Uterus (tissue), 2 donors: ENCODE measurements at regions not wholly inside any gene's neighbourhood (a gene's known extent, or its start where the extent isn't known, plus 50 kb on each side); places are given as distances from the start of the nearest gene placed in this dataset.

Experiments
- CTCF ChIP-seq, 4 experiments: fragments of 200-600 bp in 2 of 4; fragments of 450-650 bp in 2 of 4; sonication (generic) in 2 of 4; IDR thresholded peaks; one replicate each; pipeline ENCODE4 v1.5.1; 2016 to 2019; ENCODE audit warnings: antibody characterized with exemption in 4 of 4, mild to moderate bottlenecking in 2 of 4, moderate library complexity in 1 of 4
- POLR2A ChIP-seq, 2 donors: fragments of 450-650 bp; IDR thresholded peaks; one replicate each; pipeline ENCODE4 v1.6.1; 2016; ENCODE audit warnings: antibody characterized with exemption in 2 of 2, mild to moderate bottlenecking in 1 of 2, moderate library complexity in 1 of 2

- TF ChIP-seq CTCF (IDR thresholded peaks at IDR 0.05) (no peak), POLR2A (IDR thresholded peaks at IDR 0.05) (no peak)
Observed at GRCh38 chr7:68279827-68280400, 1283.3 kb downstream of the TYW1 start.
